SK-N-SH treated with all-trans-retinoic acid at 6 μM for 48 hours (cell line): ENCODE measurements at regions not wholly inside any gene's neighbourhood (a gene's known extent, or its start where the extent isn't known, plus 50 kb on each side); places are given as distances from the start of the nearest gene placed in this dataset.

Experiments used
- ARNTL ChIP-seq: fragments of 450-650 bp; formaldehyde crosslinking; IDR thresholded peaks from 2 replicates; pipeline ENCODE4 v1.5.0; 2020; ENCODE audit warnings: low read depth, mild to moderate bottlenecking, moderate library complexity, borderline replicate concordance
- BACH2 ChIP-seq: fragments of 250-450 bp; sonication (Bioruptor Pico); IDR thresholded peaks from 2 replicates; pipeline ENCODE4 v1.9.0; 2021; ENCODE audit warnings: mild to moderate bottlenecking, borderline replicate concordance
- CSDC2 ChIP-seq: fragments of 250-450 bp; sonication (Bioruptor Pico); IDR thresholded peaks from 2 replicates; pipeline ENCODE4 v1.5.0; 2020; ENCODE audit warnings: mild to moderate bottlenecking, moderate library complexity
- ESRRG ChIP-seq: fragments of 250-450 bp; sonication (Bioruptor Pico); IDR thresholded peaks from 2 replicates; pipeline ENCODE4 v1.6.1; 2021; ENCODE audit warnings: mild to moderate bottlenecking
- OSR1 ChIP-seq: fragments of 250-450 bp; sonication (Bioruptor Pico); IDR thresholded peaks from 2 replicates; pipeline ENCODE4 v1.8.0; 2022; ENCODE audit warnings: moderate library complexity, mild to moderate bottlenecking, inconsistent platforms
- RARB ChIP-seq: fragments of 250-450 bp; sonication (Bioruptor Pico); IDR thresholded peaks from 2 replicates; pipeline ENCODE4 v1.8.0; 2021; ENCODE audit warnings: mild to moderate bottlenecking, moderate library complexity
- TOX ChIP-seq: fragments of 250-450 bp; sonication (Bioruptor Pico); IDR thresholded peaks from 2 replicates; pipeline ENCODE4 v1.8.0; 2021; ENCODE audit warnings: mild to moderate bottlenecking, moderate library complexity, borderline replicate concordance
- TSHZ2 ChIP-seq: fragments of 250-450 bp; sonication (Bioruptor Pico); IDR thresholded peaks from 2 replicates; pipeline ENCODE4 v1.5.0; 2020; ENCODE audit warnings: mild to moderate bottlenecking, moderate library complexity
- ZNF565 ChIP-seq: fragments of 450-650 bp; formaldehyde crosslinking; conservative IDR thresholded peaks from 2 replicates; pipeline ENCODE4 v1.5.0; 2020; ENCODE audit warnings: low read depth, mild to moderate bottlenecking, moderate library complexity
- ZNF70 ChIP-seq: fragments of 450-650 bp; formaldehyde crosslinking; IDR thresholded peaks from 2 replicates; pipeline ENCODE4 v1.5.0; 2020; ENCODE audit warnings: mild to moderate bottlenecking, moderate library complexity
- TF ChIP-seq, protein P1 (sequence below): fragments of 250-450 bp; sonication (Bioruptor Pico); IDR thresholded peaks from 2 replicates; pipeline ENCODE4 v1.8.0; 2020; ENCODE audit warnings: mild to moderate bottlenecking, moderate library complexity, borderline replicate concordance
- TF ChIP-seq, protein P2 (sequence below): fragments of 250-450 bp; sonication (Bioruptor Pico); IDR thresholded peaks from 2 replicates; pipeline ENCODE4 v1.5.1; 2020; ENCODE audit warnings: low read depth, mild to moderate bottlenecking, moderate library complexity
- TF ChIP-seq, protein P3 (sequence below): fragments of 250-450 bp; sonication (Bioruptor Pico); IDR thresholded peaks from 2 replicates; pipeline ENCODE4 v1.8.0; 2021; ENCODE audit warnings: low read depth, mild to moderate bottlenecking, moderate library complexity, borderline replicate concordance

DNA sequence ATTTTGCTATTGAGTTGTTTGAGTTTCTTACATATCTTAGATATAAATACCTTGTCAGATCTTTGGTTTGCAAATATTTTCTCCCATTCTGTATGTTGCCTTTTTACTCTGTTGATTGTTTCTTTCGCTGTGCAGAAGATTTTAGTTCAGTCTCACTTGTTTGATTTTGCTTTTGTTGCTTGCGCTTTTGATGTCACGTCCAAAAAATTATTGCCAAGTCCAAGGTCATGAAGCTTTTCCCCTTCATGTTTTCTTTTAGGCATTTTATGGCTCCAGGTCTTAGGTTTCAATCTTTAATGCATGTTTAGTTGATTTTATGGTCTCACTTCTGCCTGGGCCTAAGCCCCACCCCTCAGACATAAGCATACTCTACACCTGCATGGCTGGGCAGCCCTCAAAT lies 131.5 kb upstream of the TNC start:
- TF ChIP-seq RARB (no peak), OSR1 (CRISPR knock-in tag) (no peak), CSDC2 (CRISPR knock-in tag) (no peak), TOX (CRISPR knock-in tag) (no peak), BACH2 (CRISPR knock-in tag) (no peak), ZNF565 (CRISPR knock-in tag) (no peak), ESRRG (CRISPR knock-in tag) (no peak), TSHZ2 (CRISPR knock-in tag) (no peak), ARNTL (CRISPR knock-in tag) (no peak), ZNF70 (no peak)
- TF ChIP-seq, protein P1, sequence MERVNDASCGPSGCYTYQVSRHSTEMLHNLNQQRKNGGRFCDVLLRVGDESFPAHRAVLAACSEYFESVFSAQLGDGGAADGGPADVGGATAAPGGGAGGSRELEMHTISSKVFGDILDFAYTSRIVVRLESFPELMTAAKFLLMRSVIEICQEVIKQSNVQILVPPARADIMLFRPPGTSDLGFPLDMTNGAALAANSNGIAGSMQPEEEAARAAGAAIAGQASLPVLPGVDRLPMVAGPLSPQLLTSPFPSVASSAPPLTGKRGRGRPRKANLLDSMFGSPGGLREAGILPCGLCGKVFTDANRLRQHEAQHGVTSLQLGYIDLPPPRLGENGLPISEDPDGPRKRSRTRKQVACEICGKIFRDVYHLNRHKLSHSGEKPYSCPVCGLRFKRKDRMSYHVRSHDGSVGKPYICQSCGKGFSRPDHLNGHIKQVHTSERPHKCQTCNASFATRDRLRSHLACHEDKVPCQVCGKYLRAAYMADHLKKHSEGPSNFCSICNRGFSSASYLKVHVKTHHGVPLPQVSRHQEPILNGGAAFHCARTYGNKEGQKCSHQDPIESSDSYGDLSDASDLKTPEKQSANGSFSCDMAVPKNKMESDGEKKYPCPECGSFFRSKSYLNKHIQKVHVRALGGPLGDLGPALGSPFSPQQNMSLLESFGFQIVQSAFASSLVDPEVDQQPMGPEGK (CRISPR knock-in tag): no peak
- TF ChIP-seq, protein P2, sequence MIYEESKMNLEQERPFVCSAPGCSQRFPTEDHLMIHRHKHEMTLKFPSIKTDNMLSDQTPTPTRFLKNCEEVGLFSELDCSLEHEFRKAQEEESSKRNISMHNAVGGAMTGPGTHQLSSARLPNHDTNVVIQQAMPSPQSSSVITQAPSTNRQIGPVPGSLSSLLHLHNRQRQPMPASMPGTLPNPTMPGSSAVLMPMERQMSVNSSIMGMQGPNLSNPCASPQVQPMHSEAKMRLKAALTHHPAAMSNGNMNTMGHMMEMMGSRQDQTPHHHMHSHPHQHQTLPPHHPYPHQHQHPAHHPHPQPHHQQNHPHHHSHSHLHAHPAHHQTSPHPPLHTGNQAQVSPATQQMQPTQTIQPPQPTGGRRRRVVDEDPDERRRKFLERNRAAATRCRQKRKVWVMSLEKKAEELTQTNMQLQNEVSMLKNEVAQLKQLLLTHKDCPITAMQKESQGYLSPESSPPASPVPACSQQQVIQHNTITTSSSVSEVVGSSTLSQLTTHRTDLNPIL: no peak
- TF ChIP-seq, protein P3, sequence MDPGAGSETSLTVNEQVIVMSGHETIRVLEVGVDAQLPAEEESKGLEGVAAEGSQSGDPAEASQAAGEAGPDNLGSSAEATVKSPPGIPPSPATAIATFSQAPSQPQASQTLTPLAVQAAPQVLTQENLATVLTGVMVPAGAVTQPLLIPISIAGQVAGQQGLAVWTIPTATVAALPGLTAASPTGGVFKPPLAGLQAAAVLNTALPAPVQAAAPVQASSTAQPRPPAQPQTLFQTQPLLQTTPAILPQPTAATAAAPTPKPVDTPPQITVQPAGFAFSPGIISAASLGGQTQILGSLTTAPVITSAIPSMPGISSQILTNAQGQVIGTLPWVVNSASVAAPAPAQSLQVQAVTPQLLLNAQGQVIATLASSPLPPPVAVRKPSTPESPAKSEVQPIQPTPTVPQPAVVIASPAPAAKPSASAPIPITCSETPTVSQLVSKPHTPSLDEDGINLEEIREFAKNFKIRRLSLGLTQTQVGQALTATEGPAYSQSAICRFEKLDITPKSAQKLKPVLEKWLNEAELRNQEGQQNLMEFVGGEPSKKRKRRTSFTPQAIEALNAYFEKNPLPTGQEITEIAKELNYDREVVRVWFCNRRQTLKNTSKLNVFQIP (CRISPR knock-in tag): no peak
